ENCODE measurements at regions not wholly inside any gene's neighbourhood (a gene's known extent, or its start where the extent isn't known, plus 50 kb on each side); places are given as distances from the start of the nearest gene placed in this dataset.

GRCh38 chr6:100259865-100260264 is 204.9 kb downstream of the SIM1 start:
- no peaks in the 10 kb centered on the region for H3K36me3 Mint-ChIP-seq
- peaks cover 0 to 6% (median 0%) of the 10 kb centered on the region in 6 donors for H3K9me3 Mint-ChIP-seq
- H3K27me3 Mint-ChIP-seq (ENCODE audit: low read depth in 3 of 3) = peaks cover 0 to 5% (median 2%) of the 10 kb centered on the region in 3 donors
- no peak overlapping the region for H3K27ac Mint-ChIP-seq
- H3K4me3 Mint-ChIP-seq = no peak overlapping the region
- peaks cover 0 to 2% of the 10 kb centered on the region in 2 donors for H3K4me1 Mint-ChIP-seq
- no peak for DNase-seq

- no peak for DNase-seq
- Mint-ChIP-seq H3K4me3 (peak overlapping the region in 1 of 5 donors; percentile 75), H3K27ac (peak overlapping the region in 1 of 6 donors; percentile 46), H3K36me3 (no peaks in the 10 kb centered on the region), H3K4me1 (peaks cover 0 to 2% of the 10 kb centered on the region in 2 donors), H3K9me3 (peaks cover 0 to 6% (median 0%) of the 10 kb centered on the region in 6 donors), H3K27me3 (ENCODE audit: low read depth in 3 of 3) (peaks cover 0 to 3% (median 2%) of the 10 kb centered on the region in 3 donors)
Measured at GRCh38 chr6:100258752-100259151, 206.0 kb downstream of the SIM1 start.

- peak overlapping the region in 4 of 5 donors; percentile 22 to 83 (median 42) for H3K4me3 Mint-ChIP-seq
- H3K27ac Mint-ChIP-seq = peak overlapping the region in 1 of 6 donors; percentile 38
- peak in 1 of 3 donors; percentile 35 for DNase-seq
- H3K9me3 Mint-ChIP-seq = peaks cover 0 to 6% (median 0%) of the 10 kb centered on the region in 6 donors
- H3K27me3 Mint-ChIP-seq (ENCODE audit: low read depth in 3 of 3) = peaks cover 0 to 3% (median 2%) of the 10 kb centered on the region in 3 donors
- peaks cover 0 to 2% of the 10 kb centered on the region in 2 donors for H3K4me1 Mint-ChIP-seq
- H3K36me3 Mint-ChIP-seq = no peaks in the 10 kb centered on the region
Measured at GRCh38 chr6:100257793-100258395, 206.8 kb downstream of the SIM1 start.

DNA sequence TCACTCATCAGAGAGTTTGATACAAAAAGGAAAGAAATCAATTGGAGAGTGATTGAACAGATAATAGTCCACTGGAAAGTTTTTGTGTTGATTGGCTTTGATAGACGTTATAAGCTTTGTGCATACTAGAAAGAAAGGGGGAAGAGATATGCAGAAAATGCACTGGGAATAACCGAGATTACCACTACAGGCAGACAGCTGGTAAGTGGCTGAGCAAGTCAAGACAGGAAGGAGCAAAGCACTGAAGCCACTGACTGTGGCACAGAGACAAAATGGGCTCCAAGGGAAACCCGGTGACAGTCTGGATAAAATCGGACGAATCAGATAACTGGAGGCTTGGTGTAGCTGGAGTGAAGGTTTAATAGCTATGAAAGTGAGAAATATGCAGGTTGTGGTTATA is 209.0 kb downstream of the SIM1 start:
- DNase-seq = no peak
- H3K4me3 Mint-ChIP-seq = no peak overlapping the region
- H3K4me1 Mint-ChIP-seq = peaks cover 0 to 2% of the 10 kb centered on the region in 2 donors

DNA sequence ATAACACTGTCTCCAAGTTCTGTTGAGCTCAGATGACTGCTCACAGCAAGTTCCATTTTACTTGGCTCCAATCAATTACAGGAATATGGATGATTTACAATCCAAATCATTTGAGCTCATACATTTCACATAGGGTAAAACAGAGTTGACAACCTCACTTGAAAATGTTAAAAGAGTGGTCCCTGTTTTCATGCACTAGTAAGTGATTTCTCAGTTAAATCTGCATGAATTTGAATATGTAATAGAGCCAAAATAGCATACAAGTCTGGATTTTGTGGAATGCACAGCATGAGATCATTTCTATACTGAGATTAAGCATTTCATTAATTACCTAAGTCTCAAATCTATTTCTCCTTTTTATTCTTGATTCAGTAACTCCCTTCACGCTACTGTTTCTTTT is 217.6 kb downstream of the SIM1 start:
- H3K27ac Mint-ChIP-seq = no peak overlapping the region
- H3K36me3 Mint-ChIP-seq = no peaks in the 10 kb centered on the region
- peaks cover 0 to 6% (median 0%) of the 10 kb centered on the region in 6 donors for H3K9me3 Mint-ChIP-seq
- peaks cover 2 to 3% (median 2%) of the 10 kb centered on the region in 3 donors for H3K27me3 Mint-ChIP-seq (ENCODE audit: low read depth in 3 of 3)
- H3K4me3 Mint-ChIP-seq = no peak overlapping the region
- H3K4me1 Mint-ChIP-seq = no peaks in the 10 kb centered on the region
- DNase-seq = no peak

More for the DNA sequence above, 209.0 kb downstream of the SIM1 start:
- no peak overlapping the region for H3K27ac Mint-ChIP-seq
- peaks cover 0 to 6% (median 0%) of the 10 kb centered on the region in 6 donors for H3K9me3 Mint-ChIP-seq
- H3K36me3 Mint-ChIP-seq = no peaks in the 10 kb centered on the region
- peaks cover 0 to 3% (median 2%) of the 10 kb centered on the region in 3 donors for H3K27me3 Mint-ChIP-seq (ENCODE audit: low read depth in 3 of 3)

GRCh38 chr6:100246206-100246605 is 218.5 kb downstream of the SIM1 start:
- Mint-ChIP-seq H3K4me3 (no peak overlapping the region), H3K27me3 (ENCODE audit: low read depth in 3 of 3) (peaks cover 2 to 5% (median 2%) of the 10 kb centered on the region in 3 donors), H3K27ac (no peak overlapping the region), H3K9me3 (peaks cover 0 to 9% (median 0%) of the 10 kb centered on the region in 6 donors), H3K4me1 (no peaks in the 10 kb centered on the region), H3K36me3 (no peaks in the 10 kb centered on the region)
- no peak for DNase-seq

- Mint-ChIP-seq H3K4me3 (no peak overlapping the region), H3K9me3 (peaks cover 0 to 10% (median 0%) of the 10 kb centered on the region in 6 donors), H3K27me3 (ENCODE audit: low read depth in 3 of 3) (peaks cover 2 to 8% (median 5%) of the 10 kb centered on the region in 3 donors), H3K4me1 (no peaks in the 10 kb centered on the region), H3K36me3 (no peaks in the 10 kb centered on the region), H3K27ac (no peak overlapping the region)
- no peak for DNase-seq
Measured at GRCh38 chr6:100240798-100241197, 223.9 kb downstream of the SIM1 start.

GRCh38 chr6:100237821-100238220 is 226.9 kb downstream of the SIM1 start:
- H3K9me3 Mint-ChIP-seq = peaks cover 0 to 6% (median 0%) of the 10 kb centered on the region in 6 donors
- H3K27ac Mint-ChIP-seq = no peak overlapping the region
- DNase-seq = no peak
- no peak overlapping the region for H3K4me3 Mint-ChIP-seq
- H3K36me3 Mint-ChIP-seq = no peaks in the 10 kb centered on the region
- no peaks in the 10 kb centered on the region for H3K4me1 Mint-ChIP-seq
- peaks cover 2 to 5% (median 3%) of the 10 kb centered on the region in 3 donors for H3K27me3 Mint-ChIP-seq (ENCODE audit: low read depth in 3 of 3)

DNA sequence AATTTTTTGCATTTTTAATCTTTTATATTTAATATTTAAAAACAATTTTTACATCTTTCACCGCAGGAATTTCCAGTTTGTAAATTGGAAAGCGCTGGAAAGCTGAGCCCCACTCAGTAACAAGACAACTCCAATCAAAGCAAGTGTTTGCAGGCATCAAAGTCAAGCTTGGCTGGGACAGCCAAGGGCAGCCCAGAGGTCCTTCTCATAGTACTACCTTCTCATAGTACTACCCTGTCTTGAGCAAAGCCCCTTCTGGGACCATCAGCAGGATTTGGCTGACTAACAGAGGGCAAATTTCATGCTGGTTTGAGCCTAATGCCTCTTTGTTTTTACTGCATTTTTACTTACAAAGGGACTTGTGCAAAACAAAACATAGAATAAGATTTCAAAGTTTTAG is 228.3 kb downstream of the SIM1 start:
- no peak for DNase-seq
- H3K9me3 Mint-ChIP-seq = peaks cover 0 to 1% (median 0%) of the 10 kb centered on the region in 6 donors
- H3K4me1 Mint-ChIP-seq = no peaks in the 10 kb centered on the region
- peaks cover 2 to 5% (median 5%) of the 10 kb centered on the region in 3 donors for H3K27me3 Mint-ChIP-seq (ENCODE audit: low read depth in 3 of 3)
- no peaks in the 10 kb centered on the region for H3K36me3 Mint-ChIP-seq
- no peak overlapping the region for H3K4me3 Mint-ChIP-seq
- no peak overlapping the region for H3K27ac Mint-ChIP-seq

DNA sequence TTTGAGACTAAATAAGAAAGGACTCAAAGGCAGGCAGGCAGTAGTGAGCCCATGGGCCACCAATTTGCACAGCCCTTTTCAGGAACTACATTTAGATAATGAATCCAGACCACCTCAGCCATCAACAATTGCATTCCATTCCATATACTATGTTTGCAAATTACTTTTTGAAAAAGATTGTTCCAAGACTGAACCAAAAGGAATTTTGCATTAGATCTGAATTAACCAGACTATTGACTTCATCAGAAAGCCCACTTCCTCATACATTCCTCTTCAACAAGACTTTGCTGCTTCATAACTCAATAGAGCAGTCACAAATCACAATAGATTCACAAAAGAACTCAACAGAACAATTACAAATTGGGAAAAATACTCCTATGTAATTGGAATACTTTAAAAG is 229.1 kb downstream of the SIM1 start:
- Mint-ChIP-seq H3K36me3 (no peaks in the 10 kb centered on the region), H3K4me3 (no peak overlapping the region), H3K27ac (no peak overlapping the region), H3K9me3 (peaks cover 0 to 1% (median 0%) of the 10 kb centered on the region in 6 donors), H3K27me3 (ENCODE audit: low read depth in 3 of 3) (peaks cover 2 to 5% (median 2%) of the 10 kb centered on the region in 3 donors), H3K4me1 (no peaks in the 10 kb centered on the region)
- DNase-seq = no peak

GRCh38 chr6:100234625-100235024 is 230.1 kb downstream of the SIM1 start:
- Mint-ChIP-seq H3K27me3 (ENCODE audit: low read depth in 3 of 3) (peaks cover 0 to 5% (median 2%) of the 10 kb centered on the region in 3 donors), H3K9me3 (no peaks in the 10 kb centered on the region), H3K36me3 (no peaks in the 10 kb centered on the region), H3K27ac (no peak overlapping the region), H3K4me1 (no peaks in the 10 kb centered on the region), H3K4me3 (no peak overlapping the region)
- DNase-seq = no peak

GRCh38 chr6:100232781-100233573 is 231.7 kb downstream of the SIM1 start:
- Mint-ChIP-seq H3K4me1 (peaks cover 6 to 7% of the 10 kb centered on the region in 2 donors), H3K27ac (no peak overlapping the region), H3K9me3 (no peaks in the 10 kb centered on the region), H3K4me3 (no peak overlapping the region), H3K36me3 (no peaks in the 10 kb centered on the region), H3K27me3 (ENCODE audit: low read depth in 3 of 3) (peaks cover 0 to 5% (median 0%) of the 10 kb centered on the region in 3 donors)
- DNase-seq = no peak

- H3K27ac Mint-ChIP-seq = no peak overlapping the region
- no peaks in the 10 kb centered on the region for H3K9me3 Mint-ChIP-seq
- H3K36me3 Mint-ChIP-seq = no peaks in the 10 kb centered on the region
- peaks cover 7 to 9% of the 10 kb centered on the region in 2 donors for H3K4me1 Mint-ChIP-seq
- DNase-seq = no peak
- peaks cover 0 to 2% (median 0%) of the 10 kb centered on the region in 3 donors for H3K27me3 Mint-ChIP-seq (ENCODE audit: low read depth in 3 of 3)
- H3K4me3 Mint-ChIP-seq = no peak overlapping the region
Measured at GRCh38 chr6:100230953-100231316, 233.8 kb downstream of the SIM1 start.
